ENCODE measurements at regions not wholly inside any gene's neighbourhood (a gene's known extent, or its start where the extent isn't known, plus 50 kb on each side); places are given as distances from the start of the nearest gene placed in this dataset.

DNA sequence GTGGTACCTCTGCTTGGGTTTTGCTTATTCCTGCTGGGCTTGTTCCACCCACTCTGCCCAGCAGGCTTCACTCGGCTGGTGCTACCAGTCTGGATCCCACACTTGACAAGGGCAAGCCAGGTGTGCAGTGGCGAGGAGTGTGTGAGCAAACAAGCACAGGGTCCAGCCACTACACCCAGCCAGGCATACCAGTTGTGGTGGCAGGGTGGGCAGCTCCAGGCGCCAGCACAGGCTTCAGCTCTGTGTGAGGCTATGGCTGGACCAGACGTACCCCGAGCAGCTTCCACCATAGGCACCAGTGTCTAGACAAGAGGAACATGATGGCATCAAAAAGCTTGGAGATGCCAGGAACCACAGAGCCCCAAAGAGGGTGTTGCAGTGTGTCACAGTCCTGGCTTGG is 93.1 kb upstream of the GALNT5 start:
- dilution Hi-C loops (cut with MboI; ENCODE audit: extremely low pct_ligation_motif_present, low sequenced_read_pairs): no loop called here

More for the DNA sequence above, 93.1 kb upstream of the GALNT5 start:
- DNase-seq (ENCODE audit: low read depth, low spot score) (no peak), FAIRE-seq (no peak)
- intact Hi-C loops (cut with micrococcal nuclease): no loop called here
- Histone ChIP-seq H3K27me3 (ENCODE audit: control insufficient read depth in 2 of 2, insufficient read depth in 2 of 2, low read length in 2 of 2) (no peaks in the 10 kb centered on the region), H2AFZ (ENCODE audit: low read depth, low read length) (no peak overlapping the region), H3K4me3 (replicated peaks in 1 of 3; ENCODE audit: insufficient read depth in 1 of 3, low read depth in 1 of 3, low read length in 3 of 3) (no peak overlapping the region), H3K79me2 (ENCODE audit: control insufficient read depth, insufficient read depth, low read length) (no peaks in the 10 kb centered on the region), H3K4me1 (ENCODE audit: control insufficient read depth, extremely low read depth, insufficient read depth, low read length) (no peaks in the 10 kb centered on the region), H3K4me2 (ENCODE audit: insufficient read depth, low read length) (no peak overlapping the region), H3K9ac (replicated peaks; ENCODE audit: extremely low read depth, insufficient read depth, low read length) (no peak overlapping the region), H3K27ac (ENCODE audit: insufficient read depth, low read depth, low read length) (no peak overlapping the region), H3K9me1 (replicated peaks; ENCODE audit: control insufficient read depth, extremely low read depth, insufficient read depth, low read length) (no peaks in the 10 kb centered on the region), H3K36me3 (ENCODE audit: control insufficient read depth in 2 of 2, extremely low read depth in 1 of 2, insufficient read depth in 2 of 2, low read length in 2 of 2) (no peaks in the 10 kb centered on the region), H3K9me3 (replicated peaks; ENCODE audit: control insufficient read depth, insufficient read depth, low read length) (no peaks in the 10 kb centered on the region), H4K20me1 (replicated peaks; ENCODE audit: control insufficient read depth, extremely low read depth, insufficient read depth, low read length) (no peaks in the 10 kb centered on the region)
- TF ChIP-seq JUN (IDR thresholded peaks at IDR 0.05; ENCODE audit: borderline replicate concordance, insufficient read depth, insufficient read length, low read depth) (no peak), MYC (IDR thresholded peaks at IDR 0.05; ENCODE audit: low read depth, low read length) (no peak), GATA2 (IDR thresholded peaks at IDR 0.05; ENCODE audit: insufficient read depth, insufficient read length, low read depth, low read length) (no peak), EZH2 (IDR thresholded peaks at IDR 0.05; ENCODE audit: borderline replicate concordance, low read depth, low read length, severe bottlenecking) (no peak), POLR2AphosphoS5 (IDR thresholded peaks at IDR 0.05; ENCODE audit: insufficient read depth, low read depth, low read length) (no peak), POLR2A (IDR thresholded peaks at IDR 0.05; ENCODE audit: low read depth, low read length) (no peak), FOS (IDR thresholded peaks at IDR 0.05; ENCODE audit: borderline replicate concordance, insufficient read depth, low read length) (no peak)
- TF ChIP-seq, protein P1, sequence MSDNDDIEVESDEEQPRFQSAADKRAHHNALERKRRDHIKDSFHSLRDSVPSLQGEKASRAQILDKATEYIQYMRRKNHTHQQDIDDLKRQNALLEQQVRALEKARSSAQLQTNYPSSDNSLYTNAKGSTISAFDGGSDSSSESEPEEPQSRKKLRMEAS (IDR thresholded peaks at IDR 0.05; ENCODE audit: insufficient read depth, insufficient read length): no peak
- TF ChIP-seq, protein P2, sequence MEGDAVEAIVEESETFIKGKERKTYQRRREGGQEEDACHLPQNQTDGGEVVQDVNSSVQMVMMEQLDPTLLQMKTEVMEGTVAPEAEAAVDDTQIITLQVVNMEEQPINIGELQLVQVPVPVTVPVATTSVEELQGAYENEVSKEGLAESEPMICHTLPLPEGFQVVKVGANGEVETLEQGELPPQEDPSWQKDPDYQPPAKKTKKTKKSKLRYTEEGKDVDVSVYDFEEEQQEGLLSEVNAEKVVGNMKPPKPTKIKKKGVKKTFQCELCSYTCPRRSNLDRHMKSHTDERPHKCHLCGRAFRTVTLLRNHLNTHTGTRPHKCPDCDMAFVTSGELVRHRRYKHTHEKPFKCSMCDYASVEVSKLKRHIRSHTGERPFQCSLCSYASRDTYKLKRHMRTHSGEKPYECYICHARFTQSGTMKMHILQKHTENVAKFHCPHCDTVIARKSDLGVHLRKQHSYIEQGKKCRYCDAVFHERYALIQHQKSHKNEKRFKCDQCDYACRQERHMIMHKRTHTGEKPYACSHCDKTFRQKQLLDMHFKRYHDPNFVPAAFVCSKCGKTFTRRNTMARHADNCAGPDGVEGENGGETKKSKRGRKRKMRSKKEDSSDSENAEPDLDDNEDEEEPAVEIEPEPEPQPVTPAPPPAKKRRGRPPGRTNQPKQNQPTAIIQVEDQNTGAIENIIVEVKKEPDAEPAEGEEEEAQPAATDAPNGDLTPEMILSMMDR (IDR thresholded peaks at IDR 0.05; ENCODE audit: extremely low read depth in 1 of 2, insufficient read depth in 1 of 2, low read depth in 1 of 2, low read length in 2 of 2): no peak
- BruUV-seq (replicated peaks): no TSS peak
- ChIA-PET POLR2A (no interaction called here), CTCF (no interaction called here)

Measured in endothelial cell of umbilical vein (primary cell).